ENCODE measurements at regions not wholly inside any gene's neighbourhood (a gene's known extent, or its start where the extent isn't known, plus 50 kb on each side); places are given as distances from the start of the nearest gene placed in this dataset.
A peak's percentile ranks its signal among the peaks of the same experiment; 100 is the strongest.
"Not testable (repeated sequence)": the region's sequence is repeated elsewhere in the genome, so short reads cannot be mapped to it uniquely, and the experiment has no call there.

DNA sequence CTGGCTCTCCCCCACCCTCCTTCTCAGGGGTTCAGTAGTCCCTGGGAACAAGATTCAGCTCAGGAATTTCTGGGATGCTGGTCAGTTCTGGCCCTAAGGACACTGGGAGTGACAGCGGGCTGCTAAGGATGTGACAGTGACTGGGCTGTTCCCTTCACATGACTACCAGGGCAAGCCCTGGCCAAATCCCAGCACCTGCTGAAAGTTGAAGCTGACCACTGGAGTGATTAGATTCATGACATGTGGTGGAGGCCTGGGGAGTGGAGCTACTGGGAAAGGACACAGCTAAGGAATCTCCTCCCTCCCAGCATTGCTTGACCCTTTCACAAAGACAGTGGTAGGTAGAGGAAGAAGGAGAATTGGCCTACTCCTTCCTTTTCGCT is 204.9 kb downstream of the DAD1 start:
- no peak for DNase-seq

DNA sequence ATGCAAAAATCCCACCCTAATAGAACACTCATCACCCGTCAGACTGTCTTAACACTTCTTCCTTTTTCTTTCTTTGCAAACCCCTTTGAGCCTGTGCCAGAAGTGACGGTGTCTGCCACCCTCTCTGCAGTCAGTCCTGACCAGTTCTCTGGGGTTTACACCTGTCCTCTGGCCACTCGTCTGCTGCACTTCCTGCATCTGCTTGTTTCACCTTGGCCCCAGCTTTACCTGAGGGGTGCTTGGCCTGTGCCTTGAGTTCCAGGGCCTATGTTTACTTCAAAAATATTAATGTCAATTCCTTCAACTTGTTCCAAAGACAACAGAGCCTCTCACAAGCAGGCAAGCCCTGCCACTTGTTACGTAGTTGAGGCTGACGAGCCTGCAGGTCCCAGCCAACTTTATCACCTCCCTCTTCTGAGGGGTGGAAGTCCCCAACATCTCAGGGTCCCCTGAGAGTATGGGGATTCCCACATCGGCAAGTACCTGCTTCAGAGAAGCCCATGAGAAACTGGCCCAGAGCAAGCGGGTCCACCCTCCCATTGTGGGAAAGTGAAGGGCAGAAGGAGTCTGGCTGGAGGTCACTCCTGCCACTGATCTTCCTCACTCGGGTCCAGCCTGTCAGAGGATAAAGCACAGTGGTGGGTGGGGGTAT is 205.4 kb downstream of the DAD1 start:
- peak; percentile 22 to 70 for DNase-seq

DNA sequence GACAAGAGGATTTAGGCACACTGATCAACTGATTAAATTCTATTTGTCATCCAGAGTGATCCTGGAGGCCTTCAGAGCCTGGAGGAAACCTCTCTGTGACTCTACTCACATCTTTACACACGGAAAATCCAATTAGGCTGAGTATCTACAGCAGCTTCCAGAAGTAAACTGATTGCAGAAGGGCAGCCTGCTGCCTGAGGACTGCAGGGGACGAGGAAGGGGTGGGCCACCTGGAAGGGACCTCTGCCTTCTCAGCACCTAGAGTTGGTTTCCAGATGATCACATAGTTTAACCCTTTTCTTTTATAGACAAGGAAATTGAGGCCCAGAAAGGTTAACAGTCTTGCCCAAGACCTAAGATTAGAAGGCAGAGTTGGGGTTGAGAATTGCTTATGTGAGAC is 206.1 kb downstream of the DAD1 start:
- no peak for DNase-seq

DNA sequence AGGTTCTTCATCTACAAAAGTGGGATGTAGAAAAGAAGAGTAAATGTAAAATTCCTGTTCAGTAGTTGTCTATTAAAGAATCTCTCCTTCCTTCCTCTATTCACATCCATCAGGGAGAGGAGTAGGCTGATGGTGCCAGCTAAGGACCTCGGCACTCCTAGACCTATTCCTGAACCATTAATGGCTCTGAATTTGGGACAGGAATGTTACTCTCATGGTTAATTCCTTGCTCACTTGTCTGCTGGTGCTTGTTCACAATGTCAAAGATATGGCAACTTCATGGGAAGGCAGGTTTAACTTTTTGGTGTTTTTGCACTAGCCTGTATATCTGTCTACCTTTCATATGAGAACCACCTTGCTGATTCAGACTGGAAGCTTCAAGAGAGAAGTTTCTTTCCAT is 206.6 kb downstream of the DAD1 start:
- no peak for DNase-seq

DNA sequence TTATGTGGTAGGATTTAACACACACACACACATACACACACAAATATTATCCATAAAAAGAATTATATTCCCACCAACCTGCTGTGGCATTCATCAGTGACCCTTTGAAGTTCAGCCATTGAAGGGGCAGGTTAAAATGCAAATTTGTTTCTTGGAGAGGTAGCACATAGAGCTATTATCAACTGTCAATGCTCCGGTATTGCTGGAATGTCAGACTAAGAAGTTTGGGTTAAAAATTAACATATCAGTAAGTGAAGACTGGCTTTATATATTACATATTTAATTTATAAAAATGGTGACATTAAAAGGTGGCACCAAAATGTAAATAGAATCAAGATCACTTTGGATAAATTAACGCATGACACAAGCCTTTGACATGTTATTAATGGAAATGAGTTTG is 207.3 kb downstream of the DAD1 start:
- no peak for DNase-seq

DNA sequence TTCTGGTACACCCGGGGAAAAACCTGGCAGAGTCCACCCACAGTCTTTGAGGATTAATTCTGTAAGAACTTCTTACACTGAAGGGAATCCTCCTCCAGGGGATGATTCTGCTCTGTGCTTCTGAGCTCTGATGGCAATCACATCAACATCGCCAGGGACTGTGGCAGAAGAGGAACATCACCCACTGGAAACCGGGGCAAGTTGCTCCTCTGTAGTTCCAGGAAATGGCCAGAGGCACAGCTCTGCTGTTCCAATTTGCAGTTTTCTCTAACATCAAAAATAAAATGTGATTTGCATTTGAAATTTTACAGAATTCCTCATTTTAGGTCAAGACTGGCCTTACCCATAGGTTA is 207.6 kb downstream of the DAD1 start:
- no peak for DNase-seq

DNA sequence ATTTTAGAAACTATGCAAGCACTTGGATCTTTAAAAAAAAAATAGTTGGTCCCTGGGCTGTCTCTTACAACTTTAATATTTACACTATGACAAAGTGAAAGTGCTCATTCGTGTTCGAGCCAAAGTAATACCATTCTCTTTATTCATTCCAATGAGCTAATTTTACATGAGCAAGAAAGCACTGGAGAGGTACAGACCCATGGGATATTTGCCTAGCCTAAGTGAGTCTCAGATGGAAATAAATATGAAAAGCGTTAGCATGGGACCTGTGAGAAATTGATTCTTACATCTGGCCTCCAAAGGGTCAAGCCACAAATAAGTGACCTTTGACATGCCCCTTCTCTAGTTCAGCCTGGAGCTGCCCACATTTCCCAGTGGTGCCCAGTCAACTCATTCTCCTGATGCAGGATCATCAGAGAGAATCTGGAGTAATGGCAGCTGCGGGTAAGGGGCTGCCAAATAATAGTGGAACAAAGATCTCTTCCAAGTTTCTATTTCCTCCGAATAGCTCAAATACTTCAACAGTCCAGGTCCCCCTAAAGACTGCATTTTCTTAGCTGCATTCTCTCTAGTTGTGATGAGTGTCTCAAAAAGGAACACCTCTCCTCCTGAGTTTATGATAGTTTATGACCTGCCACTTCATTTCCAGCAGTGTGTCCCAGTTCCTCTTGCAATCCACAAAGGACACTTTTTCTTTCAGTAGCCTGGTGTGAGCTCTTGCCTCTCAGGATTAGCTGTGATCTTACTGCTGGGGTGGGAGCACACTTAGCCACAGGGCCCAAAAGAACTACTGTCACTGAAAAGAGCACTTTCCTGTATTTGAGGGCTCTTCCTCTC is 208.2 kb downstream of the DAD1 start:
- no peak for DNase-seq

DNA sequence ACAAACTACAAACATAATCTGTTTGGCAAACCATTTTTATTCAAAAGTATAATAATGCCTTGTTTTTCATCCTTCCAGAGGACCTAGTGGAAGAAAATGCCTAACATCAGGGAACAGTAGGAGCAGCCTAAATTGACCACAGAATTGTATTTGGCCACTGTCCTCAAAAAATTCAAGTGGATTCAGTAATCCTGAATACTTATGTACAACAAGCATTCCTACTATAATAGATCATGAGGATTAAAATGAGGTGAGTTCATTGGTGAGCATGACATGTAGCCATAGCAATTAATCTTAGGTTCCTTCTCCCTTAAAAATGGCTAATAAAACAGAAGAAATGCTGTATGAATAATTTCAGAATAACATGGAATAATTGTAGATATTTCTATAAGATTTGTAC is 209.3 kb downstream of the DAD1 start:
- DNase-seq = no peak

DNA sequence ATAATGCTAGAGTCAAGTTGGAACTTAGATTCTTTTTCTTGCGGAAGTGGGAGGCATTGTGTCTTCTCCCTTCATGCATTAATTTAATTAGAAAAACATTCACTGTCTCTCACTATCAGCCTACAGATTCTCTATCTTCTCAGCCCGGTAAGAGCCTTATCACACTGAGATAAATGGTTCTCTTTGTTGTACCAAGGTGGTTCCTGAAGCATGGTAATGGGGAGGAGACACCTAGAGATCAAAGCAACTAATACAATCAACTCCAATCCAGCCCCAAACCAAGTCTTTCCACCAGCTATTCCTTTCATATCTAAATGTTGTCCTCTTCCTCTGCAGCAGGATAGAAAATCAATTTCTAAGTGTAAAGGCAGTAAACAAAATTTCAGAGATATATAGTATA is 210.8 kb downstream of the DAD1 start:
- DNase-seq = no peak

DNA sequence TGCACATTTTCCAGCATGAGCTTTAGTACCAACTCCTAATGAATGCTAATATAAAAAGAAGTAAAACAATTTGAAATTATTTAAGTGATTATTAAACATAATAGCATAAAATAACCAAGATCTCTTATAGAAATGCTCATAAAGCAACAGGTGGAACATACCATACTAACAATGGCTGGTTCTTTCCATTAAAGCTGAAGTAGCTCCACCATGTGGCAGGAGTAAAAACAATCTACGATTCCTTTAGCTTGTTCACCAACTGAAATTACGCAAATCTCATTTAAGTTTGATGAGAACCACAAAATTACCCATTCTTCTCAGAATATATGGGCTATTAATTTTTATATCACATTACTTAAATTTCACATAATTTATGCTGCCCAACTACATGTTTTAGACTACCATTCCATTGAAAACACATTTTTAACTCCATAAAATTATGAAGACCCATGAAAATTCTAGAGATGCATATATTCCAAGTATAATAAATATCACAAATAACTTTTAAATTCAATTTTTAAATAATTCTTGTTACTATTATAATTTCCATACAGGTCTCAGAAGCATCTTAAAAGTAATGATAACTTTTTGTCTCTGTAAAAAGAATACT is 213.6 kb downstream of the DAD1 start:
- no peak for DNase-seq

DNA sequence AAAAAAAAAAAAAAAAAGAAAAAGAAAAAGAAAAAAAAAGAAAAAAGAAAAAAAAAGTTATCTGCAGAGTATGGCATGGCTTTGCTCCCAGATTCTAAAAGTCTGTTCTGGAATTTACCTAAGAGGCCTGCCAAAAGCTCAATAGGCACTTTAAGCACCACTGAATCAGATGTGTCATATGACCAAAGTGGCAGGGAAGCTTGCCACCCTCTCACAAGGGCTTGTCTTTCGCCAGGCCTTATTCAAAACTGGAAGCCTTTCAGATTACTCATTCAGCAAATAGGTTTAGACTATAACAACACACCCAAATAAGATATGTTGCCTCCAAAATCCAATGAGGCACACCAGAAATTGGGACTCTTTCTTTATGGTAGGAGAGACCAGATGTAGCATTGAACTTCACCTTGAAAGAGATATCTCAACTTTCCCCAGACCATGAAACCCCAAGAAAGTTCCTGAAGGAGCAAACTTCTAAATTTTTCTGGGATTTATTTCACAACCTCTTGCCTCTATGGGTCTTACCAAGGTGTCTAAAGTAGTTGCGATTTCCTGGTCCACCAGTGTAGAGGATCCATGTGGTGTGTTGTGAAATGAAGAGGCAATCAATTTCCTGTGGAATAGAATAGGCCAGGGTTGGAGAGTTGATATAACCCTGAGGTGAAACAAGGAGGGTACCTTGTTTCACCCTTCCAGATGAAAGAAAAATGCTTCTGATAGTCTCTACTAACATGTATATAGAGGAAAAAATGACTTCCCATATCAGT is 218.8 kb downstream of the DAD1 start:
- DNase-seq = no peak

DNA sequence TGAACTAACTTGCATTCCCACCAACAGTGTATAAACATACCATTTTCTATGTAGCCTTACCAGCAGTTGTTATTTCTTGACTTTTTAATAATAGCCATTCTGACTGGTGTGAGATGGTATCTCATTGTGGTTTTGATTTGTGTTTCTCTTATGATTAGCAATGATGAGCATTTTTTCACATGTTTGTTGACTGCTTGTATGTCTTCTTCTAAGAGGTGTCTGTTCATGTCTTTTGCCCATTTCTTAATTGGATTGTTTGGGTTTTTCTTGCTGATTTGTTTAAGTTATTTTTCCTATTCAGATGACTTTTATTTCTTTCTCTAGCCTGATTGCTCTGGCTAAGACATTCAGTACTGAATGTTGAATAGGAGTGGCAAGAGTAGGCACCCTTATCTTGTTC is 230.3 kb downstream of the DAD1 start:
- no peak for DNase-seq

DNA sequence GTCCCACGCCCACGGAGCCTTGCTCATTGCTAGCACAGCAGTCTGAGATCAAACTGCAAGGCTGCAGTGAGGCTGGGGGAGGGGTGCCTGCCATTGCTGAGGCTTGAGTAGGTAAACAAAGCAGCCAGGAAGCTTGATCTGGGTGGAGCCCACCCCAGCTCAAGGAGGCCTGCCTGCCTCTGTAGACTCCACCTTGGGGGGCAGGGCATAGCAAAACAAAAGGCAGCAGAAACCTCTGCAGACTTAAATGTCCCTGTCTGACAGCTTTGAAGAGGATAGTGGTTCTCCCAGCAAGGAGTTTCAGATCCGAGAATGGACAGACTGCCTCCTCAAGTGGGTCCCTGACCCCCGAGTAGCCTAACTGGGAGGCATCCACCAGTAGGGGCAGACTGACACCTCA is 239.7 kb downstream of the DAD1 start:
- DNase-seq = not testable (repeated sequence)

DNA sequence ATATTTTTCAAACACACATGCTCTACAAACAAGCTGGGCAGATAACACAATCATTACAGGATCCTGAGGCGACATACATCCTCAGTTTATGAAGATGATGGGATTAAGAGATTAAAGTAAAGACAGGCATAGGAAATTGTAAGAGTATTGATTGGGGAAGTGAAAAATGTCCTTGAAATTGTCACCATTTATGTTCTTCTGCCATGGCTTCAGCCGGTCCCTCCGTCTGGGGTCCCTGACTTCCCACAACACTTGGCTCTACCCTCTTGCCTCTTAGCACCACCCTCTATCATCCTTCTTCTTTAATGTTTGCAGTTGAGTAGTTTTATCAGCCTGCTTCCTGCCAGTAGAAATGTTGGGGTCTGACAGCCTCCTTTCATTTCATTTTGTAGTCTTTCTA is 244.4 kb downstream of the DAD1 start:
- DNase-seq = no peak

DNA sequence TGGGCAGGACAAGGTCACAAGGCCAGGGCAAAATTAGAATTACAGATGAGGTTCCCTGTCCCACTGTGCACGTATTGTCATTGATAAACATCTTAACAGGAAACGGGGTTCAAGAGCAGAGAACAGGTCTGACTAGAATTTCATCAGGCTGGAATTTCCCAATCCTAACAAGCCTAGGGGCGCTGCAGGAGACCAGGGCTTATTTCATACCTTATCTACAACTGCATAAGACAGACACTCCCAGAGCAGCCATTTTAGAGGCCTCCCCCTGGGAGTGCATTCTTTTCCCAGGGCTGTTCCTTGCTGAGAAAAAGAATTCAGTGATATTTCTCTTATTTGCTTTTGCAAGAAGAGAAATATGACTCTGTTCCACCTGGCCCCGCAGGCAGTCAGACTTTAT is 244.8 kb downstream of the DAD1 start:
- not testable (repeated sequence) for DNase-seq

DNA sequence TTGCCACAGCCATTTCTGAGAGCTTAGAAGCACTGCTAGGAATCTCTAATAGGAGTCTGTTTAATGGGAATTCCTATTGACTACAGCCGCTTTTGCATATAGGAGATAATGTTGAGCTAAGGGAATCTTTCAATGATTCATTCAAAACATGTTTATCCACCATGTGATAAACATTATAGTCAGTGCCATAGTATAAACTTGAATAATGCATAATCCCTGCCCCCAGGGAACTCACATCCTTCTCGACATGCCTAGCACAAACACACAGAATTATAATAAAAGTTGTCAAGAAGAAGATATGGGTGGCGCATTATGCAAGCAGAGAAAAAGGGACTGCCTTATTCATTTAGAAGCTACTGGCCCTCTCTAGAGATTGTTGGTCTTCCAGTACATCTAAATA is 248.0 kb downstream of the DAD1 start:
- no peak for DNase-seq

DNA sequence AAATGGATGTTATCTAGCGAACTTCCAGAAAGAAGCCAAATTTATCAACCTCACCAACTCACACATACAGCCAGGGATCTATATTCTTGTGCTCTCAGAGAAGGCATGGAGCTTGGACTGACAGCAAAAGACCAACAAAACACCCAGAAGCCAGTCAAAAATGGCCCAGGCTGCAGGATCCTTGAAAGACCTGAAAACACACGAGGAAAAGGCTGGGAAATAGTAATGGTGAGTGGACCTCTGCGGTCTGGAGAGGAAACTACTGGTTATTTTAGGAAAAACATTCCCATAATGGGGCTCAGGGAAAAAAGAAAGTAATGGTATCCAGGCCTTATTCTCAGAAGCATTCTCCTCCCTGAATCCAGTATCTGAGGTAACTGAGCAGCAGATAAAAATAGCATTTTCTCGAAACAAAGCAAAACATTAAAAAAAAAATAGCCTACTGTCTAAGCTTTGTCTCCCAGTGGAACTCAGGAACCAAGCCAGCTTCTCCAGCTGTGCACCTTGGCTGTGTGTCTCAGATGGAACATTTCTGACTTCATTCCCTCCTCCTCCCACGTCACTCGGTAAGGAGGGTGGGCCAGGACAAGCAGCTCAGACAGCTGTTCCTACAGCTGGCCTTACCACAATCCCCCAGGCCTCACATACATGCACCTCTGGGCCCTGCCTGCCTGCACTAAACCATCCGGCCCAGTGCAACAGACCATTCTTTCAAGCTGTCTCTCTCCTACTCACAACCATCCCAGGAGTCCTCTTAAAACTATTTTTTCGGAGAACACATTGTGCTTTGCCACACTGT is 249.9 kb downstream of the DAD1 start:
- no peak for DNase-seq

DNA sequence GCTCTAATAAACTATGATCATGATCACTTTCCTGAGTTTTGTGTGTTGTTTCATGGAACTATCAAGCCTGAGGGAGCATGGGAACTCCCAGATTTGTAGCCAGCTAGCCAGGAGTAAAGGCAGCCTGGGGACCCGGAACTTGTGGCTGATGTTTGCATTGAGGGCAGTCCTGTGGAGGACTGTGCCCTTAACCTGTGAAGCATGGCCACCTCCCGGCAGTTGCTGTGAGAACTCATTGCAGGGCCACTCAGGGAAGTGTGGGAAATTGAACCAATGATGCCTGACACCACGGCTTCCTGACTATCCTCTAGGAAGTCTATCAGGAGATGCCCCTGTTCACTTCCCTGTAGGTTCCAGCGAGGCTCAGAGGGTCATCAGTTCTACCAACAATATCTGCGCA is 250.6 kb downstream of the DAD1 start:
- DNase-seq = no peak

DNA sequence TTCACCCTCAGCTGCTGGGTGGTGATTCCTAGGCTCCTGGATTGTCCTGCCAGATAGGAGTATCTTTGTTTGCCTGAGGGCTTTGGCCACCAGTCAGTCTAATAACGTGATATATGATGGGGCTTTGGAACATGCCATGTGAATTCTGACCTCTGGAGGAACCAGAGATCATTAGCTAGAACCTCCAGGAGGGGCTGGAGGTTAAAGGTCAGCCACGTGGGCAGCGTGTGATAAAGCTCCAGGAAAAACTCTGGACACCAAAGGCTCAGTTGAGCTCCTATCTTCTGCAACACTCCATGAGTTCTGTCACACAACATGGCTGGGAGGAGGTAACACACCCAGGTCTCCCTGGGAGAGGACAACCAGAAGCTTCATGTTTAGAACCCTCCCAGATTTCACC is 251.1 kb downstream of the DAD1 start:
- DNase-seq = no peak

DNA sequence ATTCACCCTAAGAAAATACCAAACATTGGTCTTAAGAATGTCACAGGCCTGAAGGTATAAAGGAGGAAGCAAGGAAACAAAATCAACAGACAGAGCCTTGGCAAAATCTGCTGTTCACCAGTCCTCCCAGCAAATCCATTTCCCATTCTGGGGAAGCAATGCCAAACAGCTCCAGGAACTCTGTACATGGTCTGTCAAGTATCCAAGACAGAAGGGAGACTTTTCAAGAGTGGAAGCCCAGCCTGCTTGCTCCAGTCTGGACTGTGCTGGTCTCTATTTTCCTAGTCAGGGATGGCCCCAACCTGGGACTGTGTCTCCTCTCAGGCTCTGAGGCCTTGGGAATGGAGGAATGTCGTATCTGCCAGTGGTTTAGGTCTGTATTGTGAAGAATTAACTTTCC is 251.5 kb downstream of the DAD1 start:
- DNase-seq = no peak

DNA sequence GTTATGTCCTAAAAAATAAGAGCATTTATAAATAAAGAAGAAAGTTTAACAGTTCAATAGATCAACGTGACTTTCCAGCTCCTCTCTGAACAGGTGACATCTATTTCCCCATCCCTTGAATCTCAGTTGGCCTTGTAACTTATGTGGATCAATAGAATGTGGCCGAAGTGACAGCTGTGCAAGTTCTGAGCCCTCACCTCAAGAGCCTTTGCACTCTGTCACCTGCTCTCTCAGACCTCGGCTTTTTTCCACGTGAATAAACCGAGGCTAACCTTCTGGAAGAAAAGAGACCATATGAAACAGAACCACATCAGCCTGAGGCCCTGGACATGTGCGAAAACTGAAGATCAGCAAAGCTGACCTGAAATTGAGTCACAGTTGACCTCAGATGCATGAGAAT is 253.0 kb downstream of the DAD1 start:
- DNase-seq = no peak

DNA sequence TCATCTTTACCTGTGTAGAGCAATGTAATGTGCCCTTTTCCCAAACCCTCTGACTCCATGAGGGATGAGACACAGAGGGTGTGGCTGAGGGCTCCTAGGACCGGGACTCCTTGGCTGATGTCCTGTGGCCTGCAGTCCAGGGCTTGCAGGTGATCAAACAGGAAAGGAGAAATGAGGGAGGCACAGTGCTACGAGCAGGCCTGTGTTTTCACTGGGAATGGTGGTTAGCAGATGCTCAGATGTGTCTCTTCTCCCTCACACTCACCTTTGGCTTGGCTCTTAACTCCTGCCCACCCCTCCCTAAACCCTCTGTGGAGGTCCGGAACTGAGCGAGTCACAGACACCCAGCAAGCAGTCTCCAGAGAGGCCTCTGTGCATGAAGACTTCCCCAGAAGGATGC is 254.4 kb downstream of the DAD1 start:
- no peak for DNase-seq

DNA sequence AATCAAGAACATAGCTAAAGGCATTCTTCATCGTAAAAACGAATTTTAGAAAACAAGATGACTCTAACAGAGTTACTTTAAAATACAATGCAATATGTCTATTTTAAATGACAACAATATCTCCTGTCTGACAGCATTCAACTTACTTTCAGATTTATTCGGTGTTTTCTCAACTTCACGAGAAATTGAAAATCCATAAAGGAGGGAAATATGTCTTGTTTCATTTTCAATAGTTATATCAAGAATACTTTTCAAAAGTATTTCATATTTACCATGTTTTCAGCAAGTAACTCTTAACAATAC is 254.8 kb downstream of the DAD1 start:
- DNase-seq = no peak
